ENCODE measurements at regions not wholly inside any gene's neighbourhood (a gene's known extent, or its start where the extent isn't known, plus 50 kb on each side); places are given as distances from the start of the nearest gene placed in this dataset.
"Not testable (repeated sequence)": the region's sequence is repeated elsewhere in the genome, so short reads cannot be mapped to it uniquely, and the experiment has no call there.

- TF ChIP-seq CTCF (IDR thresholded peaks at IDR 0.05; ENCODE audit: poor library complexity); EZH2phosphoT487 (IDR thresholded peaks at IDR 0.05; ENCODE audit: low read depth, severe bottlenecking, unreplicated experiment); EZH2 (IDR thresholded peaks at IDR 0.05; ENCODE audit: borderline replicate concordance): not testable (repeated sequence)
Measured at GRCh38 chr15:31643955-31644354, 317.3 kb downstream of the KLF13 start.

All from hepatocyte (in vitro differentiated cells).